ENCODE measurements at regions not wholly inside any gene's neighbourhood (a gene's known extent, or its start where the extent isn't known, plus 50 kb on each side); places are given as distances from the start of the nearest gene placed in this dataset.
"Not testable (repeated sequence)": the region's sequence is repeated elsewhere in the genome, so short reads cannot be mapped to it uniquely, and the experiment has no call there.

GRCh38 chr16:29160171-29160570 is 175.3 kb downstream of the LAT start:
- not testable (repeated sequence) for DNase-seq (ENCODE audit: low read depth)

GRCh38 chr16:29159603-29160002 is 174.8 kb downstream of the LAT start:
- DNase-seq (ENCODE audit: low read depth) = not testable (repeated sequence)

- no peak for DNase-seq (ENCODE audit: low read depth)
Measured at GRCh38 chr16:29158785-29159184, 173.9 kb downstream of the LAT start.

GRCh38 chr16:29158031-29158784 is 173.4 kb downstream of the LAT start:
- not testable (repeated sequence) for DNase-seq (ENCODE audit: low read depth)

- peak; percentile 90 for DNase-seq (ENCODE audit: low read depth)
Measured at GRCh38 chr16:29157051-29157923, 172.4 kb downstream of the LAT start.

GRCh38 chr16:29156511-29156910 is 171.7 kb downstream of the LAT start:
- no peak for DNase-seq (ENCODE audit: low read depth)

- not testable (repeated sequence) for DNase-seq (ENCODE audit: low read depth)
Measured at GRCh38 chr16:29155866-29156200, 171.0 kb downstream of the LAT start.

GRCh38 chr16:29155131-29155865 is 170.4 kb downstream of the LAT start:
- DNase-seq (ENCODE audit: low read depth) = not testable (repeated sequence)

- DNase-seq (ENCODE audit: low read depth) = no peak
Measured at GRCh38 chr16:29154676-29155121, 169.8 kb downstream of the LAT start.

- no peak for DNase-seq (ENCODE audit: low read depth)
Measured at GRCh38 chr16:29154088-29154487, 169.2 kb downstream of the LAT start.

- DNase-seq (ENCODE audit: low read depth) = not testable (repeated sequence)
Measured at GRCh38 chr16:29153307-29153706, 168.5 kb downstream of the LAT start.

- not testable (repeated sequence) for DNase-seq (ENCODE audit: low read depth)
Measured at GRCh38 chr16:29152544-29153031, 167.7 kb downstream of the LAT start.

GRCh38 chr16:29151317-29151716 is 166.5 kb downstream of the LAT start:
- DNase-seq (ENCODE audit: low read depth) = no peak

- DNase-seq (ENCODE audit: low read depth) = not testable (repeated sequence)
Measured at GRCh38 chr16:29149912-29150311, 165.1 kb downstream of the LAT start.

GRCh38 chr16:29148867-29149272 is 164.0 kb downstream of the LAT start:
- no peak for DNase-seq (ENCODE audit: low read depth)

- DNase-seq (ENCODE audit: low read depth) = no peak
Measured at GRCh38 chr16:29148131-29148691, 163.4 kb downstream of the LAT start.

- DNase-seq (ENCODE audit: low read depth) = not testable (repeated sequence)
Measured at GRCh38 chr16:29147710-29148109, 162.9 kb downstream of the LAT start.

GRCh38 chr16:29146808-29147643 is 162.2 kb downstream of the LAT start:
- DNase-seq (ENCODE audit: low read depth) = not testable (repeated sequence)

GRCh38 chr16:29146266-29146665 is 161.4 kb downstream of the LAT start:
- DNase-seq (ENCODE audit: low read depth) = no peak

- not testable (repeated sequence) for DNase-seq (ENCODE audit: low read depth)
Measured at GRCh38 chr16:29145486-29146225, 160.8 kb downstream of the LAT start.

Data from non-pigmented ciliary epithelial cell (primary cell).